PC-3 (cell line): ENCODE measurements at regions not wholly inside any gene's neighbourhood (a gene's known extent, or its start where the extent isn't known, plus 50 kb on each side); places are given as distances from the start of the nearest gene placed in this dataset.
A peak's percentile ranks its signal among the peaks of the same experiment; 100 is the strongest.

Experiments
- ATAC-seq: fragments of 200-7000 bp; cut with Tn5 transposase; 2 replicates; pipeline ENCODE4 v1.9.1; 2020; ENCODE audit warnings: mild to moderate bottlenecking, moderate library complexity
- BruUV-seq: library from RNA; stranded (reverse); fragments of 400-500 nt; replicated peaks from 2 replicates; lab custom pipeline; 2021; lab: Mats Ljungman, UMichigan
- CTCF ChIA-PET: fragments of 300-600 bp; sonication (Branson Sonifier 250); formaldehyde crosslinking; loops from one replicate; lab custom pipeline; 2022; ENCODE audit warnings: antibody characterized with exemption; lab: Charles Lee
- POLR2A ChIA-PET: fragments of 300-600 bp; sonication (Branson Sonifier 250); formaldehyde crosslinking; loops from one replicate; lab custom pipeline; 2022; ENCODE audit warnings: antibody characterized with exemption; ENCODE audit not compliant: unreplicated experiment; lab: Charles Lee
- DNase-seq: peaks from one replicate; pipeline ENCODE4 v3.0.0-alpha.2; 2015
- H2AFZ ChIP-seq: fragments of 300-600 bp; sonication (generic); 2 replicates; pipeline ENCODE4 v1.6.0; 2016; ENCODE audit warnings: antibody characterized with exemption, low read length
- H3F3A ChIP-seq: fragments of 300-600 bp; sonication (generic); one replicate; pipeline ENCODE4 v1.6.0; 2017; ENCODE audit warnings: antibody characterized with exemption, low read length, control low read depth, mild to moderate bottlenecking; ENCODE audit not compliant: unreplicated experiment
- H3K27ac ChIP-seq: fragments of 300-600 bp; sonication (generic); 2 replicates; pipeline ENCODE4 v1.5.1; 2016; ENCODE audit warnings: mild to moderate bottlenecking, low read length
- H3K27me3 ChIP-seq: fragments of 300-600 bp; sonication (generic); 2 replicates; pipeline ENCODE4 v1.6.1; 2016; ENCODE audit warnings: low read length, mixed read lengths
- H3K36me3 ChIP-seq: fragments of 300-600 bp; sonication (generic); 2 replicates; pipeline ENCODE4 v1.6.1; 2016; ENCODE audit warnings: low read depth, mixed run types, low read length, mixed read lengths
- H3K4me1 ChIP-seq: fragments of 300-600 bp; sonication (generic); 2 replicates; pipeline ENCODE4 v1.5.1; 2016; ENCODE audit warnings: low read length; ENCODE audit not compliant: insufficient read depth
- H3K4me2 ChIP-seq: fragments of 300-600 bp; sonication (generic); 2 replicates; pipeline ENCODE4 v1.6.0; 2016; ENCODE audit warnings: low read length
- H3K4me3 ChIP-seq: fragments of 300-600 bp; sonication (generic); 2 replicates; pipeline ENCODE4 v1.5.1; 2016; ENCODE audit warnings: mild to moderate bottlenecking, low read length, mixed read lengths
- H3K79me2 ChIP-seq: fragments of 300-600 bp; sonication (generic); 2 replicates; pipeline ENCODE4 v1.6.1; 2017; ENCODE audit warnings: low read length, mixed read lengths
- H3K9ac ChIP-seq: fragments of 300-600 bp; sonication (generic); 2 replicates; pipeline ENCODE4 v1.6.0; 2016; ENCODE audit warnings: mild to moderate bottlenecking, low read length
- H3K9me2 ChIP-seq: fragments of 300-600 bp; sonication (generic); replicated peaks from 2 replicates; pipeline ENCODE4 v1.6.1; 2016; ENCODE audit warnings: mixed run types, low read length, mixed read lengths
- H3K9me3 ChIP-seq: fragments of 300-600 bp; sonication (generic); 2 replicates; pipeline ENCODE4 v1.6.1; 2016; ENCODE audit warnings: low read length, mixed read lengths
- H4K20me1 ChIP-seq: fragments of 300-600 bp; sonication (generic); 2 replicates; pipeline ENCODE4 v1.6.1; 2016; ENCODE audit warnings: low read length, mixed read lengths
- EZH2 ChIP-seq: fragments of 300-600 bp; sonication (generic); IDR thresholded peaks from one replicate; pipeline ENCODE4 v1.6.1; 2017; ENCODE audit warnings: antibody characterized with exemption, mild to moderate bottlenecking, low read length; ENCODE audit not compliant: unreplicated experiment
- EZH2phosphoT487 ChIP-seq: fragments of 300-600 bp; sonication (generic); IDR thresholded peaks from 2 replicates; pipeline ENCODE4 v1.6.1; 2018; ENCODE audit warnings: mild to moderate bottlenecking, antibody characterized with exemption, low read length, borderline replicate concordance
- intact Hi-C: fragments of 100-400 bp; cut with micrococcal nuclease; formaldehyde crosslinking; loops from 2 replicates; pipeline ENCODE4 v1.9.0; 2023
- TF ChIP-seq, protein P1 (sequence below): fragments of 300-600 bp; sonication (generic); conservative IDR thresholded peaks from 2 replicates; pipeline ENCODE4 v1.5.1; 2017; ENCODE audit warnings: antibody characterized with exemption, low read depth, mild to moderate bottlenecking, low read length

DNA sequence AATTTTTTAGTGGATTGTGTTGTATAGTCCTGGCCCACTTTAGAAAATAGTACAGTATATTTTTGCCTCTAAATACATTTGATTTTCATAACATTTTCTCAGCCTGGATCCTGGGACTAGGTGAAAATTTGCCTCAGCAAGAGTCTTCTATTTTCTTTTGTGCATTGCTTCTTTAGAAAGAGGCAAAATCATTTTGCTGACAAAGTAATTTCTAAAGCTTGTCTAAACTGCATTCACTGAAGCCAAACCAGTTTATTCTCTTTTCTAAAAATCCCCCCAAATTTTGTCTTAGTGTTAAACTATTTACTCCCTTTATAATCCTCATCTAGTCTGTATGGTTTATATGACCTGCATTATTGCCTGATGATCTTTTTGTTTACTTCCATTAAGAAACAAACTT, 326.3 kb downstream of the C4orf33 start:
- H2AFZ ChIP-seq: no peak overlapping the region
- no peak overlapping the region for H3K4me3 ChIP-seq
- DNase-seq: no peak
- no peaks in the 10 kb centered on the region for H3K36me3 ChIP-seq
- TF ChIP-seq EZH2phosphoT487: no peak
- TF ChIP-seq, protein P1, sequence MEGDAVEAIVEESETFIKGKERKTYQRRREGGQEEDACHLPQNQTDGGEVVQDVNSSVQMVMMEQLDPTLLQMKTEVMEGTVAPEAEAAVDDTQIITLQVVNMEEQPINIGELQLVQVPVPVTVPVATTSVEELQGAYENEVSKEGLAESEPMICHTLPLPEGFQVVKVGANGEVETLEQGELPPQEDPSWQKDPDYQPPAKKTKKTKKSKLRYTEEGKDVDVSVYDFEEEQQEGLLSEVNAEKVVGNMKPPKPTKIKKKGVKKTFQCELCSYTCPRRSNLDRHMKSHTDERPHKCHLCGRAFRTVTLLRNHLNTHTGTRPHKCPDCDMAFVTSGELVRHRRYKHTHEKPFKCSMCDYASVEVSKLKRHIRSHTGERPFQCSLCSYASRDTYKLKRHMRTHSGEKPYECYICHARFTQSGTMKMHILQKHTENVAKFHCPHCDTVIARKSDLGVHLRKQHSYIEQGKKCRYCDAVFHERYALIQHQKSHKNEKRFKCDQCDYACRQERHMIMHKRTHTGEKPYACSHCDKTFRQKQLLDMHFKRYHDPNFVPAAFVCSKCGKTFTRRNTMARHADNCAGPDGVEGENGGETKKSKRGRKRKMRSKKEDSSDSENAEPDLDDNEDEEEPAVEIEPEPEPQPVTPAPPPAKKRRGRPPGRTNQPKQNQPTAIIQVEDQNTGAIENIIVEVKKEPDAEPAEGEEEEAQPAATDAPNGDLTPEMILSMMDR: no peak
- no peaks in the 10 kb centered on the region for H4K20me1 ChIP-seq
- intact Hi-C loops: no loop called here
- no peak overlapping the region for H3K9ac ChIP-seq
- ATAC-seq: no peak
- no peak overlapping the region for H3K4me2 ChIP-seq
- no peaks in the 10 kb centered on the region for H3K4me1 ChIP-seq
- H3K9me2 ChIP-seq: no peaks in the 10 kb centered on the region
- H3K9me3 ChIP-seq: no peaks in the 10 kb centered on the region
- BruUV-seq: no TSS peak
- H3F3A ChIP-seq: no peaks in the 10 kb centered on the region
- H3K27ac ChIP-seq: no peak overlapping the region
- ChIA-PET POLR2A (no interaction called here), CTCF (no interaction called here)
- no peaks in the 10 kb centered on the region for H3K27me3 ChIP-seq
- H3K79me2 ChIP-seq: no peaks in the 10 kb centered on the region

DNA sequence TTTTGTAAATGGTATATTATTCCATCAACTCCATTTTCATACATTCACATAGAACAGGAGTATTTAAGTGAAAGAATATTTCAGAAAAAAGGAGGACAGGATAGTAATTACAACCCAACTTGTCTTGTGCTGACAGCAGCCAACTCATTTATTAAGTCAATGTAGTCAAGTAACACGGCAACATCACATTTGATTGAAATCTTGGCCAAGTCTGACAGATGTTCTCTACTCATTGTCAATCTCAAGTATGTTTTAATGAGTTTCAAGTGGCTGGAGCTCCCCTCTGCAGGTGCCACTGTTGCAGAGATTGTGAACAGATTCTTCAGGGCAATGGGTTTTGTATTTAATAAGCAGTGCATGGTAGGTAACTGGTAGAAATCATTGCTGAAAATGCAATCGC, 332.5 kb downstream of the C4orf33 start:
- CTCF ChIA-PET: no interaction called here
- Histone ChIP-seq H3K27ac (no peak overlapping the region), H3K4me1 (peaks cover 6% of the 10 kb centered on the region; the same call in 1 of the 2 replicates), H4K20me1 (no peaks in the 10 kb centered on the region), H3K79me2 (no peaks in the 10 kb centered on the region), H3K4me3 (no peak overlapping the region), H3K9me2 (no peaks in the 10 kb centered on the region), H2AFZ (no peak overlapping the region), H3K36me3 (no peaks in the 10 kb centered on the region), H3F3A (no peaks in the 10 kb centered on the region), H3K27me3 (no peaks in the 10 kb centered on the region), H3K4me2 (no peak overlapping the region), H3K9me3 (no peaks in the 10 kb centered on the region), H3K9ac (no peak overlapping the region)
- no TSS peak for BruUV-seq
- POLR2A ChIA-PET: no interaction called here
- DNase-seq (no peak), ATAC-seq (no peak)
- TF ChIP-seq, protein P1: no peak
- no peak for TF ChIP-seq EZH2phosphoT487
- TF ChIP-seq EZH2: no peak
- intact Hi-C loops: no loop called here

DNA sequence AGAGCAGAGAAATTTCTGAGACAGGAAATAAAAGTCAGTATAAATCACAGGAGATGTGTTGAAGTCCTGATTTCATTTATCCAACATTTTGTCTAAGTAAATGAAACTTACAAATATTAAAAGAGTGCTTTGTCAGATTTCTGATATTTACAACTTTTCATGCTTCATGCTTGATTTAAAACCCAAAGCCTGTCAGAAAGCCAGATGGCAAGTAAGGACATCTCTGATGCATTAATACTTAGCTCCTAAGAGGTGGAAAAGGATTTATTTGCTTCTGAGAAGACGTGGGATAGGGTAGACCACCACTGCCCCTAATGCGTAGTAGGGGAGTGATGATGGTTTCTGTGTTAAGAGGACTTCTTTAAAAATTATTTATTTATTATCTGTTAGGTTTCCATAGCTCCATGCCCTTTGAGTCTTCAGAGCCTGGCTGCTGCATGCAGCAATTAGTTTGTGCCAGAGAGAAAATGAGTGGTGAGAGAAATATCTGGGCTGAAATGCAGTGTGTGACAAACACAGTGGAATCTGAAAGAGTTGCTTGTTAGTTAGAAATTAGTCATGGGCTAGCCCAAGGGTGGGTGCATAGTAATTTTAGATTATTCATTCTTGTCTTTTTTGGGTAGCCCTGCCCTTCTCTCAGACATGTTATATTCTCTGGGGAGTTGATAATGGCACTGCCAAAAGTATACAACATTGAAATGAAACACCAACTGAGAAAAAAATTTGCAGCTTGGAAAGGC, 333.8 kb downstream of the C4orf33 start:
- Histone ChIP-seq H3F3A (no peaks in the 10 kb centered on the region), H2AFZ (no peak overlapping the region), H3K9me2 (no peaks in the 10 kb centered on the region), H4K20me1 (no peaks in the 10 kb centered on the region), H3K27me3 (no peaks in the 10 kb centered on the region), H3K79me2 (no peaks in the 10 kb centered on the region), H3K4me1 (peaks cover 6% of the 10 kb centered on the region; the same call in 1 of the 2 replicates), H3K27ac (no peak overlapping the region), H3K9me3 (no peaks in the 10 kb centered on the region), H3K4me2 (no peak overlapping the region), H3K36me3 (no peaks in the 10 kb centered on the region), H3K9ac (no peak overlapping the region), H3K4me3 (no peak overlapping the region)
- DNase-seq (peak; percentile 21), ATAC-seq (peak; percentile 88)
- no TSS peak for BruUV-seq
- ChIA-PET POLR2A (interaction anchor here (0.6 kb wide), 1 partner anchor 361 kb away, joined by 3 read pairs; no protein-coding TSS in a partner anchor), CTCF (no interaction called here)
- intact Hi-C loops: no loop called here
- TF ChIP-seq, protein P1: no peak
- TF ChIP-seq EZH2phosphoT487 (no peak), EZH2 (no peak)
